Spinal cord (tissue), 9 donors: ENCODE measurements at regions not wholly inside any gene's neighbourhood (a gene's known extent, or its start where the extent isn't known, plus 50 kb on each side); places are given as distances from the start of the nearest gene placed in this dataset.

Source experiments
- DNase-seq, 6 donors: peaks; one replicate each; pipeline versions ENCODE4 v3.0.0 to v3.0.0-alpha.2; 2013 to 2015; ENCODE audit warnings: low spot score in 6 of 6, low read depth in 4 of 6
- H3K27ac ChIP-seq: one replicate; pipeline ENCODE4 v1.5.1; 2013; ENCODE audit warnings: low read depth, low read length, control low read depth
- H3K27me3 ChIP-seq: one replicate; pipeline ENCODE4 v1.6.1; 2013; ENCODE audit warnings: low read length; ENCODE audit not compliant: control insufficient read depth, insufficient read depth
- H3K36me3 ChIP-seq: one replicate; pipeline ENCODE4 v1.6.1; 2013; ENCODE audit warnings: low read length; ENCODE audit not compliant: control insufficient read depth, insufficient read depth
- H3K4me1 ChIP-seq: one replicate; pipeline ENCODE4 v1.6.1; 2013; ENCODE audit warnings: low read length; ENCODE audit not compliant: control insufficient read depth, insufficient read depth
- H3K4me3 ChIP-seq: one replicate; pipeline ENCODE4 v1.5.1; 2013; ENCODE audit warnings: low read depth, low read length, control low read depth
- H3K9me3 ChIP-seq: one replicate; pipeline ENCODE4 v1.6.1; 2013; ENCODE audit warnings: low read length; ENCODE audit not compliant: control insufficient read depth, insufficient read depth
- WGBS: methylation state at CpG from one replicate; pipeline ENCODE4 v1.1.5; 2013; ENCODE audit warnings: missing lambda C conversion rate; ENCODE audit not compliant: insufficient coverage; 5-methylcytosine and 5-hydroxymethylcytosine counted together
- donor health status: healthy.

DNA sequence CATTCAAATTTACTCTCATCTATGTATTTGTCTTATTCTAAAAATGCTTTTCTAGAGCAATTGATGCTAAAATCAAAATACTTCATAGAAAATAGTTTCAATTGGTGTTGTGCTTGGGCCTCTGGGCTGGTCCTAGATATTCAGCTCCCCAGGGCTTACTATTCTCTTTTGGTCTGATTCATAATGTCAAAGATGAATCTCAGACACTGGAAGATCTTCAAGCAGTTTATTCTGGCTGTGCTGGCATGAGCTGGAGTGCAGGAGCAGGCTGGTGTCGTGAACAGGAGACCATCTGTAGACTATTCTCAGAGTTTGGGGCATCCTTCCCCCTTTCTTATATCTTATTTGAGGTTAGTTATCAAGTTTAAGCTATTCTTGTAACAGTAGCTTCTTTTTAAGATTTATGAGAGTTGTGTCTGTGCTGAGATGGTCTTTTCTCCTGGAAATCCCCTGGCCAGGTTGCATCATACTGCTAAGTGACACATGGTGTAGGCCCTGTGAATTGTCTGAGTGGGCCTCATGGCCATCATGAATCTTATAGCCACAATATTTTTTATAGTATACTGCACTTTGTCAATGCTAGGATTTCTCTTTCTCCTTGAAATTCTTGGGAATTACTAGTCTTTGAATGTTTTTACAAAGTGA, 1624.0 kb upstream of the IGFBP7 start:
- WGBS = no CpG with 5 or more reads among the region's 1 CpG

DNA sequence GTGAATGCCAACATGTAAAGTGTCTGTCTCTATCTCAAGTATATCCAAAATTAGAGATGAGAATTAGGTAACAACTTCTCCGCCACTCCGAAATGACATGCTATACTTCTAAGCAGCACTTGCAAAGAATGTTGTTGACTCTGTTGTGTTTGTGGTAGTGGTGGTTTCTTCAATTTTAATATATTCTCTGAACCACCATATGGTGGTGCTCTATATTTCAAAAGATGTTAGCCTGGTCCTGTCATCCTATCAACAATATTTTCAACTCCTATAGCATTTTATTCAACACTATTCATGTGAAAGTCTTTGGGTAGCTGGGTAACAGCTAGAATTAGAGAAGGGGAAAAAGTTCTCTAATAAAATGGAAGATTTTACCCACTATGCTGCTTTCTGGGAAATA, 1622.8 kb upstream of the IGFBP7 start:
- H3K36me3 ChIP-seq = no peaks in the 10 kb centered on the region
- H3K27ac ChIP-seq = no peak overlapping the region
- no CpG with 5 or more reads among the region's 2 CpGs for WGBS
- no peaks in the 10 kb centered on the region for H3K27me3 ChIP-seq
- no peaks in the 10 kb centered on the region for H3K4me1 ChIP-seq
- no peak for DNase-seq
- no peaks in the 10 kb centered on the region for H3K9me3 ChIP-seq
- H3K4me3 ChIP-seq = no peak overlapping the region

More for the DNA sequence above, 1624.0 kb upstream of the IGFBP7 start:
- DNase-seq = no peak
- Histone ChIP-seq H3K27ac (no peak overlapping the region), H3K36me3 (no peaks in the 10 kb centered on the region), H3K4me1 (no peaks in the 10 kb centered on the region), H3K4me3 (no peak overlapping the region), H3K9me3 (no peaks in the 10 kb centered on the region), H3K27me3 (no peaks in the 10 kb centered on the region)

DNA sequence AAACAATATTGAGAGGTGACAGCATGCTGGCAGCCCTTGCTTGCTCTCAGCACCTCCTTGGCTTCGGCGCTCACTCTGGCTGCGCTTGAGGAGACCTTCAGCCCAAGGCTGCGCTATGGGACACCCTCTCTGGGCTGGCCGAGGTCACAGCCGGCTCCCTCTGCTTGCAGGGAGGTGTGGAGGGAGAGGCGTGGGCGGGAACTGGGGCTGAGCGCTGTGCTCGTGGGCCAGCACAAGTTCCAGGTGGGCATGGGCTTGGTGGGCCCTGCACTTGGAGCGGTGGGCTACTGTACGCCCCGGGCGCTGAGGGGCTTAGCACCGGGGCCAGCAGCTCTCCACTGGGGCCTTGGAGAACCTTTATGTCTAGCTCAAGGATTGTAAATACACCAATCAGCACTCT, 1613.8 kb upstream of the IGFBP7 start:
- no peak overlapping the region for H3K4me3 ChIP-seq
- no peaks in the 10 kb centered on the region for H3K9me3 ChIP-seq
- WGBS = 97% methylated on average over 15 of the region's 15 CpGs

DNA sequence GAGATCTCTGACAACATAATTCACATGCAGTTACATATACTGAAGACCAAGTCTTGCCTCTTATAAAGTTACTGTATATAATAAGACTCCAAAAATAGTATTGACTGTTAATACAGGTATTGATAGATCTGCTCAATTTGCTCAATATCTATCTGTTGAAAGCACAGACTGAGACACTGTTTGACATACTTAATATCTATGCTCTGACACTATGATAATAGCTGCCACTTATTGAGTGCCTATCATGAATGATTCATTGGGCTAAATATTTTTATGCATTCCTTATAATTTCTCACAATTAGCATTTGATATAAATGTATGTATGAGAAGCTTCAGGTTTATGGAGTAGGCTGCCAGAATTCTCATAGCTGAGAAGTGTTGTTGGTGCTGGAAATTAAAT, 1600.9 kb upstream of the IGFBP7 start:
- Histone ChIP-seq H3K4me3 (no peak overlapping the region), H3K27ac (no peak overlapping the region), H3K4me1 (no peaks in the 10 kb centered on the region), H3K36me3 (no peaks in the 10 kb centered on the region), H3K27me3 (no peaks in the 10 kb centered on the region), H3K9me3 (no peaks in the 10 kb centered on the region)
- no peak for DNase-seq

More for the DNA sequence above, 1613.8 kb upstream of the IGFBP7 start:
- Histone ChIP-seq H3K36me3 (no peaks in the 10 kb centered on the region), H3K27me3 (no peaks in the 10 kb centered on the region), H3K27ac (no peak overlapping the region), H3K4me1 (no peaks in the 10 kb centered on the region)
- no peak for DNase-seq

DNA sequence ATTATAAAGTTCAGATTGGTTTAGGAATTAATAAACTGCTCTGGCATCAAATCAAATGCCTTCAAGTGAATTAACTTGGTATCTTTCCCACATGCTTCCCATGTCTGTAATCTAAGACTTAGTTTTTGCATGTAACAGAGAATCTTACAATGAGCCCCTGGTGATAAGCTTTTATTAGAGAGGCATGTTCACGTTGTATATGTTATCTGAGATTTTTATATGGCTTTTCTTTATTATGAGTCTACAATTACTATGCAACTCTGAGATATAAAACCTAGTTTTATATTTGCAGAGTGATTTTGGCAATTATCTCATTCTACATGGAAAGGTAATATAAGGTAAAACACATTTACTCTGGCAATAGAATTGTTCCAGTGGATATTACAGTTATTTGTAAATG, 1578.4 kb upstream of the IGFBP7 start:
- Histone ChIP-seq H3K27ac (no peak overlapping the region), H3K9me3 (no peaks in the 10 kb centered on the region), H3K36me3 (no peaks in the 10 kb centered on the region), H3K4me1 (no peaks in the 10 kb centered on the region), H3K4me3 (no peak overlapping the region), H3K27me3 (no peaks in the 10 kb centered on the region)
- DNase-seq = peak in 1 of 6 donors; percentile 85
- no CpG with 5 or more reads among the region's 1 CpG for WGBS

DNA sequence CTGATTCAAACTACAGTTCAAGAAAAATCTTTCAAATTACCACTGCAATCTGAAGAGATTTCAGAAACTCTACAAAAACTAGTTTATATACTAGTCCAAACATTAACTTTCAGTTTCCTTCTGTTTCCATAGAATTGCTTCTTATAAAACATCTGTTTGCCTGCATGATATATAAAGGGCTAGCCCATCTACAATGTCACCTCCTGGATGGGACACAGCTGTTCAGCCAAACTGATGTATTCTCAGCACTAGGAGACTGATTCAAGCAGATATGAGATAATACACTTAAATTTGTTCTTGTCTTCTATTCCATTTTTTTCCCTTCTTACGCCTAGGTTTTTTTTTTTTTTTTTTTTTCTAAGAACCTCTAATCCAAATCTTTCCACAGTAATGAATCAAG, 1569.7 kb upstream of the IGFBP7 start:
- Histone ChIP-seq H3K36me3 (no peaks in the 10 kb centered on the region), H3K27ac (no peak overlapping the region), H3K9me3 (no peaks in the 10 kb centered on the region), H3K4me1 (no peaks in the 10 kb centered on the region), H3K4me3 (no peak overlapping the region), H3K27me3 (no peaks in the 10 kb centered on the region)
- peak in 1 of 6 donors; percentile 36 for DNase-seq
- no CpG with 5 or more reads among the region's 1 CpG for WGBS

DNA sequence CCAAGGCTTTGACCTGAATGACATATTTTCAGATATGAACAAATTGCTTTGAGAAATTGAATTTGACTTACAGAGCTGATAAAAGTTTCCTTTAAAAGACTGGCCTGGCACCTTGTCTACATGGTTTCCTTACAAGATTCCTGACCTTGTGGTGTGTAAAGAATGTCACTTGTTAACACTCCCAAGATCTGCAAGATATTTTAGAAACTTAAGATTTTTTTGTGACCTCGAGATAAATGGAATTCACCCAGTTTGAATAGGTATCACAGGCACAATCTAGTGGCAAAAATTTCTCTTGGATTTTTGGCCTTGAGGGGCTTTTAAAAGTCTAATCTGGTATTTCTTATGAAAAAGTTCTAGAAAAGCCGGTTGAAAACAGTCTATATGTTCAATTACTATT, 1568.9 kb upstream of the IGFBP7 start:
- no peak overlapping the region for H3K4me3 ChIP-seq
- H3K27ac ChIP-seq = no peak overlapping the region
- DNase-seq = no peak
- no peaks in the 10 kb centered on the region for H3K27me3 ChIP-seq
- no CpG with 5 or more reads among the region's 2 CpGs for WGBS
- no peaks in the 10 kb centered on the region for H3K4me1 ChIP-seq
- H3K36me3 ChIP-seq = no peaks in the 10 kb centered on the region
- H3K9me3 ChIP-seq = no peaks in the 10 kb centered on the region

DNA sequence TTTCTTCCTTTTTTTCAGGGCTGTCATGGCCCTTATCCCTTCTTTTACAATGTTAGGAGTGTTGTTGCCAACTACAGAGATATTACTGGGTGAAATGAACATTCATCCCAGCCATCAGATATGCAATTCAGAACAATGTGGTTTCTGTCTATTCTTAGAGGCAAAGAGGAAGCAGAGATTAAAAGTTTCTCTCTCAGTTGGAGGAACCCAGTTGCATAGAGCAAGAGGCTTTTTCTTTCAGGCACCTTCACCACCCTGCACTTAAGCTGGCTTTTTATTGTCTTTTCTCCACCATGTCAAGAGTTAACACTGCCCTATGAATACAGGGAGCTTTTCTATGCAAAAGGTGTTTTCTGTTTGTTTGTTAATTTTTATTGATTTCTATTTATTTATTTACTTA, 1559.6 kb upstream of the IGFBP7 start:
- Histone ChIP-seq H3K36me3 (no peaks in the 10 kb centered on the region), H3K27ac (no peak overlapping the region)

DNA sequence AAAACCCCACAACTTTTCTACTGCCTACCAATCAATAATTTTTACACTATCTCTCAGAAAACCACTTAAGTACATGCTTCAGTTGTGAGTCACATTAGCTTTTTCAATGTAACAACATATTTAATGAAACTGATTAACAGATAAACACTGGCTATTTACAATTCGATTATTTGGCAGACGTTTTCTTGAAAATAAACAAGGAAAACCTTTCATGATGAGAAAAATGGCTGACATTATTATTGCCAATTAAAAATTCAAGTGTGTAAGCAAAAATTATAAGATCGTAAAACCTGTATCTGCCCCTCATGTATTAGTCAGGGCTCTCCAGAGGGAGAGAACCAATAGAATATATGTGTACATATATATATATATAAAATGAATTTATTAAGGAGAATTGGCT, 1555.5 kb upstream of the IGFBP7 start:
- Histone ChIP-seq H3K4me1 (no peaks in the 10 kb centered on the region), H3K27ac (no peak overlapping the region), H3K9me3 (peaks cover 3% of the 10 kb centered on the region), H3K36me3 (no peaks in the 10 kb centered on the region), H3K4me3 (no peak overlapping the region), H3K27me3 (no peaks in the 10 kb centered on the region)
- no CpG with 5 or more reads among the region's 3 CpGs for WGBS
- DNase-seq = no peak

More for the DNA sequence above, 1559.6 kb upstream of the IGFBP7 start:
- peaks cover 5% of the 10 kb centered on the region for H3K9me3 ChIP-seq
- no peaks in the 10 kb centered on the region for H3K27me3 ChIP-seq
- H3K4me1 ChIP-seq = no peaks in the 10 kb centered on the region
- no peak for DNase-seq
- no peak overlapping the region for H3K4me3 ChIP-seq

DNA sequence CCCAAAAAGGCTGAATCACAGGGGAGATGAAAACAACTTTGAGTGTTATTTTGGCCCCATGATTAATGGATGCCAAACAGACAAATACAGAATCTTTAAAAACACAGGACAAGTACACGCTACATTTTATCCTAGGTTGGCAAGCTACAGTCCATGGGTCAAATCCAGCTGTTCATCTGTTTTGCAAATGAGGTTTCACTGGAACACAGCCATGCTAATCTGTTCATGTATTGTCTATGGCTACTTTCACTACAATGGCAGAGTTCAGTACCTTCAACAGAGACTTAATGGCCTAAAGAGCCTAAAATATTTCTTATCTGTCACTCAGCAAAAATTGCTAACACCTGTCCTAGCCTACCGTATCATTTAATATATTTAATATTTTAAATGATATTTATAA, 1548.5 kb upstream of the IGFBP7 start:
- Histone ChIP-seq H3K4me1 (no peaks in the 10 kb centered on the region), H3K27me3 (no peaks in the 10 kb centered on the region), H3K36me3 (no peaks in the 10 kb centered on the region), H3K4me3 (no peak overlapping the region), H3K9me3 (peaks cover 3% of the 10 kb centered on the region), H3K27ac (no peak overlapping the region)
- WGBS = 29% methylated on average over 1 of the region's 2 CpGs
- DNase-seq = peak in 2 of 6 donors; percentile 26 to 43
